ENCODE measurements at regions not wholly inside any gene's neighbourhood (a gene's known extent, or its start where the extent isn't known, plus 50 kb on each side); places are given as distances from the start of the nearest gene placed in this dataset.

- POLR2A ChIA-PET, result no interaction called here
- no peak for DNase-seq (ENCODE audit: low read depth, low spot score)
- TF ChIP-seq CTCF (IDR thresholded peaks at IDR 0.05; ENCODE audit: insufficient read depth, low read length, missing control alignments), result no peak
- H3K4me3 ChIP-seq (ENCODE audit: low read depth, low read length), result no peak overlapping the region
- CTCF ChIA-PET, result no interaction called here
Measured at GRCh38 chr6:88558981-88559380, 392.8 kb upstream of the CNR1 start.

- no peak for TF ChIP-seq CTCF (IDR thresholded peaks at IDR 0.05; ENCODE audit: insufficient read depth, low read length, missing control alignments)
- no peak for DNase-seq (ENCODE audit: low read depth, low spot score)
- H3K4me3 ChIP-seq (ENCODE audit: low read depth, low read length), result no peak overlapping the region
- POLR2A ChIA-PET, result no interaction called here
- CTCF ChIA-PET, result no interaction called here
Measured at GRCh38 chr6:88556663-88557062, 390.5 kb upstream of the CNR1 start.

GRCh38 chr6:88548891-88549505, 382.9 kb upstream of the CNR1 start:
- TF ChIP-seq CTCF (IDR thresholded peaks at IDR 0.05; ENCODE audit: insufficient read depth, low read length, missing control alignments), result no peak
- no peak for DNase-seq (ENCODE audit: low read depth, low spot score)
- ChIA-PET CTCF (no interaction called here), POLR2A (no interaction called here)
- H3K4me3 ChIP-seq (ENCODE audit: low read depth, low read length), result no peak overlapping the region

- TF ChIP-seq CTCF (IDR thresholded peaks at IDR 0.05; ENCODE audit: insufficient read depth, low read length, missing control alignments), result no peak
- DNase-seq (ENCODE audit: low read depth, low spot score), result no peak
- H3K4me3 ChIP-seq (ENCODE audit: low read depth, low read length), result no peak overlapping the region
- CTCF ChIA-PET, result no interaction called here
- POLR2A ChIA-PET, result no interaction called here
Measured at GRCh38 chr6:88547768-88548167, 381.6 kb upstream of the CNR1 start.

GRCh38 chr6:88545991-88546390, 379.8 kb upstream of the CNR1 start:
- CTCF ChIA-PET, result no interaction called here
- DNase-seq (ENCODE audit: low read depth, low spot score), result no peak
- POLR2A ChIA-PET, result no interaction called here

GRCh38 chr6:88544986-88545612, 379.0 kb upstream of the CNR1 start:
- no peak for TF ChIP-seq CTCF (IDR thresholded peaks at IDR 0.05; ENCODE audit: insufficient read depth, low read length, missing control alignments)
- no peak for DNase-seq (ENCODE audit: low read depth, low spot score)
- ChIA-PET CTCF (no interaction called here), POLR2A (no interaction called here)
- H3K4me3 ChIP-seq (ENCODE audit: low read depth, low read length), result no peak overlapping the region

More at GRCh38 chr6:88545991-88546390, 379.8 kb upstream of the CNR1 start:
- H3K4me3 ChIP-seq (ENCODE audit: low read depth, low read length), result no peak overlapping the region
- no peak for TF ChIP-seq CTCF (IDR thresholded peaks at IDR 0.05; ENCODE audit: insufficient read depth, low read length, missing control alignments)

Measured in AG04449 (cell line).